Testis (tissue), 2 donors: ENCODE measurements at regions not wholly inside any gene's neighbourhood (a gene's known extent, or its start where the extent isn't known, plus 50 kb on each side); places are given as distances from the start of the nearest gene placed in this dataset.

Experiments used
- CTCF ChIP-seq, 3 experiments: fragments of 450-650 bp in 2 of 3; fragments of 200-600 bp in 1 of 3; sonication (generic) in 1 of 3; IDR thresholded peaks; one replicate each; pipeline ENCODE4 v1.5.1; 2016 to 2019; ENCODE audit warnings: antibody characterized with exemption in 3 of 3, mild to moderate bottlenecking in 2 of 3, moderate library complexity in 1 of 3
- POLR2A ChIP-seq: fragments of 450-650 bp; IDR thresholded peaks from one replicate; pipeline ENCODE4 v1.6.1; 2017; ENCODE audit warnings: antibody characterized with exemption, mild to moderate bottlenecking, moderate library complexity

- TF ChIP-seq CTCF (IDR thresholded peaks at IDR 0.05) = no peak
- no peak for TF ChIP-seq POLR2A
Observed at GRCh38 chr5:155295111-155295510, 281.6 kb downstream of the KIF4B start.
